ENCODE measurements at regions not wholly inside any gene's neighbourhood (a gene's known extent, or its start where the extent isn't known, plus 50 kb on each side); places are given as distances from the start of the nearest gene placed in this dataset.

DNA sequence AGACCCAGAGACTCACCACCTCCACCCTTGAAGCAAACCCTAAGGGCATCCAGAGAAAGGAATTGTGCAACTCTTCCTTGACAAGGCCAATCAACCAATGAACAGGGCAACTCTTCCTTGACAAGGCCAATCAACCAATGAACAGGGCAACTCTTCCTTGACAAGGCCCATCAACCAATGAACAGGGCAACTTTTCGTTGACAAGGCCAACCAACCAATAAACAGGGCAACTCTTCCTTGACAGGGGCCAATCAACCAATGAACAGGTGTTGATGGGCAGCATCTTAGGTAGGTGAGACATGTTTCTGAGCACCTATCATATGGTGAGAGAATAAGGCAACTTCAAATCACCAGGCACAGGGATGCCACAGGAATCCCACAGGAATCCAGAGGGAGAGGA lies 181.5 kb upstream of the RNF32 start:
- no peaks in the 10 kb centered on the region for H4K20me1 ChIP-seq (ENCODE audit: insufficient read depth, low read length)
- 8% methylated on average over 1 of the region's 1 CpG for WGBS (ENCODE audit: low lambda C conversion rate)
- ChIA-PET CTCF (ENCODE audit: low intra/inter-chr PET ratio, low total read pairs) (no interaction called here), POLR2A (no interaction called here)
- TF ChIP-seq ZBTB21 (CRISPR knock-in tag; IDR thresholded peaks at IDR 0.05) (no peak), ZBTB7A (CRISPR knock-in tag; IDR thresholded peaks at IDR 0.05) (no peak), PITX1 (CRISPR knock-in tag; IDR thresholded peaks at IDR 0.05) (no peak), MAF1 (CRISPR knock-in tag; IDR thresholded peaks at IDR 0.05; ENCODE audit: borderline replicate concordance) (no peak), ZNF121 (CRISPR knock-in tag; IDR thresholded peaks at IDR 0.05) (no peak), ZNF577 (CRISPR knock-in tag; IDR thresholded peaks at IDR 0.05; ENCODE audit: borderline replicate concordance, low read depth) (no peak), PHF8 (CRISPR knock-in tag; IDR thresholded peaks at IDR 0.05) (no peak), KAT2B (IDR thresholded peaks at IDR 0.05; ENCODE audit: borderline replicate concordance, low read depth, low read length) (no peak), REPIN1 (CRISPR knock-in tag; IDR thresholded peaks at IDR 0.05; ENCODE audit: borderline replicate concordance, low read depth) (no peak), ZFX (CRISPR knock-in tag; IDR thresholded peaks at IDR 0.05; ENCODE audit: low read depth) (no peak), ZNF180 (CRISPR knock-in tag; IDR thresholded peaks at IDR 0.05; ENCODE audit: borderline replicate concordance, low read depth) (no peak), GATAD2A (CRISPR knock-in tag; IDR thresholded peaks at IDR 0.05) (no peak)
- TF ChIP-seq, protein P1, sequence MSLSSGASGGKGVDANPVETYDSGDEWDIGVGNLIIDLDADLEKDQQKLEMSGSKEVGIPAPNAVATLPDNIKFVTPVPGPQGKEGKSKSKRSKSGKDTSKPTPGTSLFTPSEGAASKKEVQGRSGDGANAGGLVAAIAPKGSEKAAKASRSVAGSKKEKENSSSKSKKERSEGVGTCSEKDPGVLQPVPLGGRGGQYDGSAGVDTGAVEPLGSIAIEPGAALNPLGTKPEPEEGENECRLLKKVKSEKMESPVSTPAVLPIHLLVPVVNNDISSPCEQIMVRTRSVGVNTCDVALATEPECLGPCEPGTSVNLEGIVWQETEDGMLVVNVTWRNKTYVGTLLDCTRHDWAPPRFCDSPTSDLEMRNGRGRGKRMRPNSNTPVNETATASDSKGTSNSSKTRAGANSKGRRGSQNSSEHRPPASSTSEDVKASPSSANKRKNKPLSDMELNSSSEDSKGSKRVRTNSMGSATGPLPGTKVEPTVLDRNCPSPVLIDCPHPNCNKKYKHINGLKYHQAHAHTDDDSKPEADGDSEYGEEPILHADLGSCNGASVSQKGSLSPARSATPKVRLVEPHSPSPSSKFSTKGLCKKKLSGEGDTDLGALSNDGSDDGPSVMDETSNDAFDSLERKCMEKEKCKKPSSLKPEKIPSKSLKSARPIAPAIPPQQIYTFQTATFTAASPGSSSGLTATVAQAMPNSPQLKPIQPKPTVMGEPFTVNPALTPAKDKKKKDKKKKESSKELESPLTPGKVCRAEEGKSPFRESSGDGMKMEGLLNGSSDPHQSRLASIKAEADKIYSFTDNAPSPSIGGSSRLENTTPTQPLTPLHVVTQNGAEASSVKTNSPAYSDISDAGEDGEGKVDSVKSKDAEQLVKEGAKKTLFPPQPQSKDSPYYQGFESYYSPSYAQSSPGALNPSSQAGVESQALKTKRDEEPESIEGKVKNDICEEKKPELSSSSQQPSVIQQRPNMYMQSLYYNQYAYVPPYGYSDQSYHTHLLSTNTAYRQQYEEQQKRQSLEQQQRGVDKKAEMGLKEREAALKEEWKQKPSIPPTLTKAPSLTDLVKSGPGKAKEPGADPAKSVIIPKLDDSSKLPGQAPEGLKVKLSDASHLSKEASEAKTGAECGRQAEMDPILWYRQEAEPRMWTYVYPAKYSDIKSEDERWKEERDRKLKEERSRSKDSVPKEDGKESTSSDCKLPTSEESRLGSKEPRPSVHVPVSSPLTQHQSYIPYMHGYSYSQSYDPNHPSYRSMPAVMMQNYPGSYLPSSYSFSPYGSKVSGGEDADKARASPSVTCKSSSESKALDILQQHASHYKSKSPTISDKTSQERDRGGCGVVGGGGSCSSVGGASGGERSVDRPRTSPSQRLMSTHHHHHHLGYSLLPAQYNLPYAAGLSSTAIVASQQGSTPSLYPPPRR (CRISPR knock-in tag; IDR thresholded peaks at IDR 0.05; ENCODE audit: borderline replicate concordance) = no peak
- TF ChIP-seq, protein P2, sequence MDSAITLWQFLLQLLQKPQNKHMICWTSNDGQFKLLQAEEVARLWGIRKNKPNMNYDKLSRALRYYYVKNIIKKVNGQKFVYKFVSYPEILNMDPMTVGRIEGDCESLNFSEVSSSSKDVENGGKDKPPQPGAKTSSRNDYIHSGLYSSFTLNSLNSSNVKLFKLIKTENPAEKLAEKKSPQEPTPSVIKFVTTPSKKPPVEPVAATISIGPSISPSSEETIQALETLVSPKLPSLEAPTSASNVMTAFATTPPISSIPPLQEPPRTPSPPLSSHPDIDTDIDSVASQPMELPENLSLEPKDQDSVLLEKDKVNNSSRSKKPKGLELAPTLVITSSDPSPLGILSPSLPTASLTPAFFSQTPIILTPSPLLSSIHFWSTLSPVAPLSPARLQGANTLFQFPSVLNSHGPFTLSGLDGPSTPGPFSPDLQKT (CRISPR knock-in tag; IDR thresholded peaks at IDR 0.05; ENCODE audit: borderline replicate concordance) = no peak
- TF ChIP-seq, protein P3, sequence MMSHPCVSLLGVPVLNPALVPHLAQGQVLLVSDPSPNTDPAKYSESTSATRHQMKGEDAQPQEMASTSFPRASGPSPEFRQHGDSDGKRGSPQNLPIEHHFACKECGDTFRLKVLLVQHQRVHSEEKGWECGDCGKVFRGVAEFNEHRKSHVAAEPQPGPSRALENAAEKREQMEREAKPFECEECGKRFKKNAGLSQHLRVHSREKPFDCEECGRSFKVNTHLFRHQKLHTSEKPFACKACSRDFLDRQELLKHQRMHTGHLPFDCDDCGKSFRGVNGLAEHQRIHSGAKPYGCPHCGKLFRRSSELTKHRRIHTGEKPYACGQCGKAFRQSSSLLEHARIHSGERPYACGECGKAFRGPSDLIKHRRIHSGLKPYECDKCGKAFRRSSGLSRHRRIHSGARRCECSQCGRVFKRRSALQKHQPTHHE (CRISPR knock-in tag; IDR thresholded peaks at IDR 0.05; ENCODE audit: borderline replicate concordance) = no peak
- no TSS peak for BruUV-seq (replicated peaks)
- H3K9ac ChIP-seq (ENCODE audit: insufficient read depth, low read depth, low read length) = no peak overlapping the region
- H3K4me2 ChIP-seq (ENCODE audit: low read depth, low read length) = no peak overlapping the region
- H3K9me3 ChIP-seq (ENCODE audit: low read length) = no peaks in the 10 kb centered on the region
- intact Hi-C loops (cut with micrococcal nuclease; ENCODE audit: unreplicated experiment) (no loop called here), in situ Hi-C loops (cut with HindIII; ENCODE audit: extremely low pct_ligation_motif_present, low pct_unique_long_range_greater_than_20kb) (no loop called here)
- H3K27me3 ChIP-seq (ENCODE audit: control insufficient read depth in 1 of 2, insufficient read depth in 2 of 2, low read length in 2 of 2) = peaks cover 1 to 40% of the 10 kb centered on the region in 2 experiments; a peak in 3 of 5 replicates
- FAIRE-seq (no peak), DNase-seq (ENCODE audit: low spot score) (no peak), ATAC-seq (no peak)
- no peak overlapping the region for H3K27ac ChIP-seq (ENCODE audit: extremely low read length, insufficient read depth, low read length)
- H3K36me3 ChIP-seq (replicated peaks in 1 of 2; ENCODE audit: control insufficient read depth in 1 of 2, insufficient read depth in 2 of 2, low read length in 2 of 2) = no peaks in the 10 kb centered on the region
- H3K4me3 ChIP-seq (replicated peaks in 1 of 3; ENCODE audit: insufficient read depth in 1 of 3, low read depth in 2 of 3, low read length in 3 of 3) = no peak overlapping the region
- H3K79me2 ChIP-seq (ENCODE audit: insufficient read depth, low read length) = no peaks in the 10 kb centered on the region
- H2AFZ ChIP-seq (ENCODE audit: low read length) = no peak overlapping the region
- H3K4me1 ChIP-seq (ENCODE audit: insufficient read depth, low read length) = peaks cover 35% of the 10 kb centered on the region

All from HepG2 (cell line).